GM21526 (cell line): ENCODE measurements at regions not wholly inside any gene's neighbourhood (a gene's known extent, or its start where the extent isn't known, plus 50 kb on each side); places are given as distances from the start of the nearest gene placed in this dataset.
"Not testable (repeated sequence)": the region's sequence is repeated elsewhere in the genome, so short reads cannot be mapped to it uniquely, and the experiment has no call there.

ENCODE experiments used
- ATAC-seq: cut with Tn5 transposase; IDR thresholded peaks from one replicate; pipeline ENCODE4 v1.9.1; 2021; ENCODE audit warnings: moderate library complexity; ENCODE audit not compliant: unreplicated experiment, low FRiP score

DNA sequence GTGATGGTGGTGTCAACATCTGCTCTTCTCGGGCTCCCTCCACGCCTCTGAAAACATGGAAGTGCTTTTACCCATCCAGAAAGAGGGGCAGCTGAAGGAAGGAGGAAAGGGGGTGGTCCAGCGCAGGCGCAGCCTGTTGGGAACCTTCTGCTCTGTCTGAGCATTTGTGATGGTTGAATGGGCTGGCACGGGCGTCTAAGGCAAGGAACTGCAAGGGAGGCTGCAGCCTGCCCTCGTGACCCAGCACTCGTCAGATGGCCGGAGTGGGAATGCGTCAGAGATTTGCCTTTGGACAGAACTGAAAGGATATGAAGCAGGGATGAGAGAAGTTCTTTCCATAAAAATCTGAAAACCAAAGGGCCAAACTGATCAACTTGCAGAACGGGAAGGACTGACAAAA is 62.3 kb upstream of the PLGLB2 start:
- ATAC-seq, result not testable (repeated sequence)

DNA sequence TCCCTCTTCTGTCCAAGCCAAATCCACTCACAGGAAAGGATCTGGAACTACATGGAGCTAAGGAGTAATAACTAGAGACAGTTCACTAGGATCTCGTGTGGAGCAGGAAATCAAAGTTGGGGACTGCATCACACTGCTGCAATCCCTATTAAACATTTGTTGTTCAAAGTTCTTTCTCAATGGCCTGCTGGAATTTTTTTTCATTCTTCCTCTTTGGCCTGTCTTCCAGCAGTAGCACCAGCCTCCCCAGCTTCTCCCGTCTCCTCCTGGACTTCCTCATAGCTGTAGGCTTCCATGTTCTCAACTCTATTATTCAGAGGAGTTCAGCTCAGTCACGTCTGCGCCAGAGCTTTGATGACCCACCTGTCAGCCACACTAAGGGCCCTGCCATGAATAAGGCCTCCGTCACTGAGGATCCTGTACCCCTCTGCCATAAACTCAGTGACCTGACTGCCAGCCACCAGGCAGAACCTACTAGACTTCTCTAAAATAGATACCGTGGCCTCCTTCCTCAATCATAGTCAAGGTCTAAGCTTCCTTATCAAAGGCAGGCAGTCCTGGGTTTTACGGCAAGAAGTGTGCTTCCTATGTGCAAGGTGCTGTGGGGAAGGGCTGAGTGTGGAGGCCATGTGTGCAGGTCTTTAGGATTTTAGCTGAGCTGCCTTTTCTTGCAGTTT is 60.9 kb upstream of the PLGLB2 start:
- ATAC-seq, result not testable (repeated sequence)

DNA sequence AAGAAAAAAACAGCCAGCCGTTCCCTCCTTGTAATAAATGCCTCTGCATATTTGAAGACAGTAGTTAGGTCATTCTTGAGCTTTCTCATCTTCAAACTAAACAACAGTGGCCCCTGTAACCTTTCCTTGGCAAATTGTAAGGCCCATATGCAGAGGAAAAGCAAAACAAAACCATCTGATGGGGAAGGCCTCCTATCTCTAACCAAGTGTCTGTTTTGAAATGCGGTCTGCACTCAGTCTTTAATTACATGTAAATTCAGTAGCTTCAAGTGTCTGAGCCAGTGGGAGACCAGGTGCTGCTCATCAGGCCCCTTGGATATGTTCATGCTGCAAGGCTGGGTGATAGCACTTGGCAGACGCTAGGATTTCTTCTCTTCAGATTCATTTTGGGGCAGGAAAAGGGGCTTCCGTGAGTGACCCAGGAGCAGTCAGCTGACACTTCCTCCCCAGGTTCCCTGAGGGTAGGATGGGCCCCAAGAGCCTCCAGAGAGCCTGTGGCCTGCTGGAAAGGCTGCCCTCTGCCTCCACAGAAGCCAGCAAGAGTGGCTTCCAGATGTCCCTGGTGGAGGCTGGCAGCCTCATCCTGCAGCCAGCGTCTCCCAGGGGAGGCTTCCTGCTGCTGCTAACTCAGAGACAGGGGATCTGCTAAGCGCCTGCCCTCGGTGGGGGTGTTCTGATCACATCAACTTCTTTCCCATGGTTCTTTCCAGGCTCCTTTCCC is 60.2 kb upstream of the PLGLB2 start:
- not testable (repeated sequence) for ATAC-seq

DNA sequence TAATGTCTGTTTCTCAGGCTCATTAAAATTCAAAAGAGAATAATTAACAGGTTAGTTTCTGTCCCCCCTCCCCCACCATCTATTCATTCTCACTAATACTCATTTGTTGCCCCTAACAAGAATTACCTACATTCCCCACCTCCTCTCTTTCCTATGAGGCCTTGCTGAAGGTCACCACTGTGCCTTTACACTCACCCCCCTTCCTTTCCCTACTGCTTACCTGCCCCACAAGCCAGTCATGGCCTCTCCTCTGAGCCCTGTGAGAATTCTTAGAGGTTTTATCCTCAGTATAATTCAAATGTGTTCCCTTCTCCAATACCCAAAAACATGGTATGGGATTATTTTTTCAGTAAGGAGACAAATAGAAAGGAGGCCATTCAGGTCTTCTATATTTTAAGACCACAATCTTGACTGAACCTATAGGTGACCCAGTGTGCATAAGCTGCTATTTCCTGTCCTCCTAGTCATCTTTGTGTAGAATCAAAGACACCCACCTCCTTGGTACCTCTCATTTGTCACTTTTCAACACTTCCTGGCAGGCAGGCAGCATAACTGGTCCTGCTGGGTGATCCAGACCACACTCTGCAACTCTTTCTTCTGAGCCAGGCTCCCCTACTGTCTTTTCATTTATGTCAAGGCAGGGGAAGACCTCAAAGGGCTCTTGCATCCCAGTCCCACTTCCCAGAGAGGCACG is 55.8 kb upstream of the PLGLB2 start:
- not testable (repeated sequence) for ATAC-seq

DNA sequence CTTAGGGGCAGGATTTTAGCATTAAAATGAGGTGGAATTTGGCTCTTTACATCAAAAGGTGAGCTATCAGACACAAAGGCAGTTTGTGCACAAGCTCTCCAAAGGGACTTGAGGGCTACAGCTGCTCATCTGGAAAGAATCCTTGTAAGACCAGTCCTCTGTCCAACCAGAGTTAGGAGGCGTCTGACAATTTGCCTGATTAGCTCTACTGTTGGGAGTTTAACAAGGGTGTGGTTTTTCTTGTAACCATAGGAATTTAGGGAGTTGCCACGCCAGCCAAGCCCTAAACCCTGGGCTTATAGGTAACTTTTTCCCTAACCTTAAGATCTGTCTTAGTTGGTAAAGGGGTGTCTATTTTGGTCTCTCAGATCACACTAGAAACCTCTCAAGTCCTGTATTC is 55.0 kb upstream of the PLGLB2 start:
- not testable (repeated sequence) for ATAC-seq

DNA sequence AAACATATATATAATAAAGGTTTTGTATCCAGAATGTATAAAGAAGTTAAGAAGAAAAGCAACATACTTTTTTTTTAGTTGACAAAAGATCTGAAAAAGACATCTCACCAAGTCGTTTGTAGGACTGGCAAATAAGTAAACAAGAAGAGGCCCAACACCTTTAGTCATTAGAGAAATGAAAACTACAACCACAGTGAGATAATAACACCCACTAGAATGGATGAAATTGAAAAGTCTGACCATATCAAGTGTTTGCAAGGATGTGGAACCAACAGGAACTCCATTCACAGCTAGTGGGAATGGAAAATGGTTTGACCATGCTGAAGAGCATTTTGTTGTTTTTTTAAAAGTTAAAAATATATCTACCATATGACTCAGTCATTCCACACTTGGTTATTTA is 54.0 kb upstream of the PLGLB2 start:
- not testable (repeated sequence) for ATAC-seq

DNA sequence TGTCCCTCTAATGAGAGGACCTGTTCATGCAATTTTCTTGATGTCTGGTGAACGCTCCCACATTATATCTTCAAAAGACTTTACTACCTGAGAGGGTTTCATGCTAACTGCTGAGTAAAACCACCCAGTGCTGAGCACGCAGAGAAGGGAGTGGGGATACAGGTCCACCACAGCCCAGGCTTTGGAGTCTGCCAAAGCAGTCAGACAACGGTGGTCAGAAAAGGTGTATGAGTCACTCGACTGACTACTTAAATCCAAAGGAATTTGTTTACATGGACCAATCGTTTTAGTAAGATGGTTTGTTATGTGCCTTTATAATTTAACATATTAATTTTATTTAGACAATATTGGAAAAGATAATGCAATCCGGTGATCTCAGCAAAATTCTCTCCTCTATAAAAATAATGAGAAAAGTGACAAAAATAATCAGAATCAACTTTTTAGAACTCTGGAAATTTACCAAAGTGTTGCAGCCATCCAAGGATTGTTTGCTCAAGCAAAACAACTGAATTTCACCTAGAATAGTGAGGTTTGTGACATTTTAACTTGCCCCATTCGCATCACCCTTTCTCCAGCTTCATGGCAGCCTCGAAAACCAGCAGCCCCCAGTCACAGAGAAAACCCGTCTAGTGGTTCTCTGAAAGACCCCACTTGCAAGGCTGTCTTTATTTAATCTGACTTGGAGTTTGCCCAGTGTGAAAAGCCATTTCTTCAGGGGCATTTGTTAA is 52.1 kb upstream of the PLGLB2 start:
- not testable (repeated sequence) for ATAC-seq
